ENCODE measurements at regions not wholly inside any gene's neighbourhood (a gene's known extent, or its start where the extent isn't known, plus 50 kb on each side); places are given as distances from the start of the nearest gene placed in this dataset.

- TF ChIP-seq, protein P1, sequence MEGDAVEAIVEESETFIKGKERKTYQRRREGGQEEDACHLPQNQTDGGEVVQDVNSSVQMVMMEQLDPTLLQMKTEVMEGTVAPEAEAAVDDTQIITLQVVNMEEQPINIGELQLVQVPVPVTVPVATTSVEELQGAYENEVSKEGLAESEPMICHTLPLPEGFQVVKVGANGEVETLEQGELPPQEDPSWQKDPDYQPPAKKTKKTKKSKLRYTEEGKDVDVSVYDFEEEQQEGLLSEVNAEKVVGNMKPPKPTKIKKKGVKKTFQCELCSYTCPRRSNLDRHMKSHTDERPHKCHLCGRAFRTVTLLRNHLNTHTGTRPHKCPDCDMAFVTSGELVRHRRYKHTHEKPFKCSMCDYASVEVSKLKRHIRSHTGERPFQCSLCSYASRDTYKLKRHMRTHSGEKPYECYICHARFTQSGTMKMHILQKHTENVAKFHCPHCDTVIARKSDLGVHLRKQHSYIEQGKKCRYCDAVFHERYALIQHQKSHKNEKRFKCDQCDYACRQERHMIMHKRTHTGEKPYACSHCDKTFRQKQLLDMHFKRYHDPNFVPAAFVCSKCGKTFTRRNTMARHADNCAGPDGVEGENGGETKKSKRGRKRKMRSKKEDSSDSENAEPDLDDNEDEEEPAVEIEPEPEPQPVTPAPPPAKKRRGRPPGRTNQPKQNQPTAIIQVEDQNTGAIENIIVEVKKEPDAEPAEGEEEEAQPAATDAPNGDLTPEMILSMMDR (conservative IDR thresholded peaks at IDR 0.05 in 1 of 2, IDR thresholded peaks at IDR 0.05 in 1 of 2; ENCODE audit: low read depth in 1 of 2, low read length in 2 of 2), result no peak
- TF ChIP-seq EZH2 (IDR thresholded peaks at IDR 0.05; ENCODE audit: low read length, missing control alignments), result no peak
Observed at GRCh38 chr7:126202177-126202576, 1050.6 kb downstream of the GRM8 start.

Data from fibroblast of lung (primary cell).